Right lobe of liver (tissue), 6 donors: ENCODE measurements at regions not wholly inside any gene's neighbourhood (a gene's known extent, or its start where the extent isn't known, plus 50 kb on each side); places are given as distances from the start of the nearest gene placed in this dataset.

Experiments used
- ATAC-seq, 4 donors: fragments of 200-7000 bp; cut with Tn5 transposase; one replicate each; pipeline ENCODE4 v1.9.1; 2020; ENCODE audit warnings: mild to moderate bottlenecking in 4 of 4, moderate library complexity in 4 of 4
- DNase-seq, 3 donors: peaks; one replicate each; pipeline ENCODE4 v3.0.0-alpha.2; 2020
- H3K27ac ChIP-seq, 3 donors: fragments of 200-600 bp; one replicate each; pipeline ENCODE4 v1.8.0; 2022
- H3K27me3 ChIP-seq, 2 donors: fragments of 200-600 bp; one replicate each; pipeline ENCODE4 v1.8.0; 2022
- H3K36me3 ChIP-seq, 4 donors: fragments of 200-600 bp; sonication (generic) in 1 of 4; one replicate each; pipeline versions ENCODE4 v1.5.1 to v1.8.0; 2017 to 2022; ENCODE audit warnings: control low read depth in 1 of 4
- H3K4me1 ChIP-seq, 4 donors: fragments of 200-600 bp; sonication (generic) in 1 of 4; one replicate each; pipeline versions ENCODE4 v1.5.1 to v1.8.0; 2017 to 2022; ENCODE audit warnings: control low read depth in 1 of 4
- H3K4me3 ChIP-seq, 3 donors: fragments of 200-600 bp; one replicate each; pipeline ENCODE4 v1.8.0; 2022
- H3K9me3 ChIP-seq, 4 donors: fragments of 200-600 bp; sonication (generic) in 1 of 4; one replicate each; pipeline versions ENCODE4 v1.5.1 to v1.8.0; 2017 to 2022; ENCODE audit warnings: control low read depth in 1 of 4
- POLR2A ChIP-seq: fragments of 450-650 bp; IDR thresholded peaks from one replicate; pipeline ENCODE4 v1.6.1; 2017; ENCODE audit warnings: antibody characterized with exemption, mild to moderate bottlenecking
- WGBS: methylation state at CpG from one replicate; pipeline ENCODE4 v1.1.6; 2018; ENCODE audit warnings: low coverage, low lambda C conversion rate; ENCODE audit not compliant: insufficient coverage; ENCODE audit errors: missing lambda C conversion rate; 5-methylcytosine and 5-hydroxymethylcytosine counted together
- intact Hi-C, 2 donors: fragments of 100-400 bp; cut with DNase I; formaldehyde crosslinking; loops; one replicate each; pipeline versions ENCODE4 v1.11.2 to v1.14.1; 2022
- TF ChIP-seq, protein P1 (sequence below), 4 donors: fragments of 200-600 bp in 3 of 4; fragments of 450-650 bp in 1 of 4; IDR thresholded peaks; one replicate each; pipeline versions ENCODE4 v1.5.1 to v1.8.0; 2016 to 2022; ENCODE audit warnings: antibody characterized with exemption in 4 of 4, mild to moderate bottlenecking in 2 of 4
- donor health status: DM: no; HTN: yes; CAD: no.
- donor health status: DM: no; HTN: no; CAD: no.
- donor health status: DM: no; HTN: no; CAD: no.
- donor health status: DM: no; HTN: yes; CAD: no.
- donor health status: DM: no; HTN: yes; CAD: no.

GRCh38 chr1:172956871-172957270, 93.9 kb downstream of the TNFSF18 start:
- TF ChIP-seq, protein P1, sequence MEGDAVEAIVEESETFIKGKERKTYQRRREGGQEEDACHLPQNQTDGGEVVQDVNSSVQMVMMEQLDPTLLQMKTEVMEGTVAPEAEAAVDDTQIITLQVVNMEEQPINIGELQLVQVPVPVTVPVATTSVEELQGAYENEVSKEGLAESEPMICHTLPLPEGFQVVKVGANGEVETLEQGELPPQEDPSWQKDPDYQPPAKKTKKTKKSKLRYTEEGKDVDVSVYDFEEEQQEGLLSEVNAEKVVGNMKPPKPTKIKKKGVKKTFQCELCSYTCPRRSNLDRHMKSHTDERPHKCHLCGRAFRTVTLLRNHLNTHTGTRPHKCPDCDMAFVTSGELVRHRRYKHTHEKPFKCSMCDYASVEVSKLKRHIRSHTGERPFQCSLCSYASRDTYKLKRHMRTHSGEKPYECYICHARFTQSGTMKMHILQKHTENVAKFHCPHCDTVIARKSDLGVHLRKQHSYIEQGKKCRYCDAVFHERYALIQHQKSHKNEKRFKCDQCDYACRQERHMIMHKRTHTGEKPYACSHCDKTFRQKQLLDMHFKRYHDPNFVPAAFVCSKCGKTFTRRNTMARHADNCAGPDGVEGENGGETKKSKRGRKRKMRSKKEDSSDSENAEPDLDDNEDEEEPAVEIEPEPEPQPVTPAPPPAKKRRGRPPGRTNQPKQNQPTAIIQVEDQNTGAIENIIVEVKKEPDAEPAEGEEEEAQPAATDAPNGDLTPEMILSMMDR (IDR thresholded peaks at IDR 0.05), result no peak
- no peak for TF ChIP-seq POLR2A
- ATAC-seq (no peak), DNase-seq (no peak)
- WGBS, result 87% methylated on average over 1 of the region's 1 CpG
- no peaks in the 10 kb centered on the region for H3K9me3 ChIP-seq
- no peaks in the 10 kb centered on the region for H3K27me3 ChIP-seq
- no peaks in the 10 kb centered on the region for H3K36me3 ChIP-seq
- H3K27ac ChIP-seq, result no peak overlapping the region
- no peak overlapping the region for H3K4me3 ChIP-seq
- peaks cover 0 to 10% (median 2%) of the 10 kb centered on the region in 4 donors for H3K4me1 ChIP-seq
- intact Hi-C loops, result no loop called here

DNA sequence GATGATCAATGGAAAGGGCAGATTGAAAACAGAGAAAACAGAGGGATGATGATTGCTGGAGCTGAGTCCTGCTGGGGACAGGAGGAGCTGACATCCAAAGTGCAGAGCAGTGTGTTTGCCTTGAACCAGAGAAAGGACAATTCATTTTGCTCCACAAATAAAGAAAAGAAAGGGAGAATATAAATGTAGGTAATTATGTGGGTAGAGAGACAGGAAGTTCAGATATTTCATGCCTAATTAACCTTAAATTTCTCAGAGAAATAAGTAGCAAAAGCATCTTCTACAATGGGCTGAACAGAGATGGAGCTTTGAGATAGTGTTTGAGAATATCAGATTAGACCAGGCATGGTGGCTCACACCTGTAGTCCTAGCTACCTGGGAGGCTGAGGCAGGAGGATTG, 93.2 kb downstream of the TNFSF18 start:
- H3K4me3 ChIP-seq, result no peak overlapping the region
- H3K27ac ChIP-seq, result no peak overlapping the region
- no peaks in the 10 kb centered on the region for H3K27me3 ChIP-seq
- peaks cover 0 to 10% (median 2%) of the 10 kb centered on the region in 4 donors for H3K4me1 ChIP-seq
- ATAC-seq (no peak), DNase-seq (no peak)
- no peaks in the 10 kb centered on the region for H3K9me3 ChIP-seq
- intact Hi-C loops, result no loop called here
- no peaks in the 10 kb centered on the region for H3K36me3 ChIP-seq
- TF ChIP-seq, protein P1 (IDR thresholded peaks at IDR 0.05), result no peak
- no peak for TF ChIP-seq POLR2A

- Histone ChIP-seq H3K36me3 (no peaks in the 10 kb centered on the region), H3K4me1 (peaks cover 0 to 10% (median 2%) of the 10 kb centered on the region in 4 donors), H3K4me3 (no peak overlapping the region), H3K27me3 (no peaks in the 10 kb centered on the region), H3K27ac (no peak overlapping the region), H3K9me3 (no peaks in the 10 kb centered on the region)
- no peak for DNase-seq
- WGBS, result 49% methylated on average over 2 of the region's 2 CpGs
- TF ChIP-seq POLR2A, result no peak
- TF ChIP-seq, protein P1 (IDR thresholded peaks at IDR 0.05), result no peak
- intact Hi-C loops, result no loop called here
- ATAC-seq, result no peak
Measured at GRCh38 chr1:172959571-172959970, 91.2 kb downstream of the TNFSF18 start.

DNA sequence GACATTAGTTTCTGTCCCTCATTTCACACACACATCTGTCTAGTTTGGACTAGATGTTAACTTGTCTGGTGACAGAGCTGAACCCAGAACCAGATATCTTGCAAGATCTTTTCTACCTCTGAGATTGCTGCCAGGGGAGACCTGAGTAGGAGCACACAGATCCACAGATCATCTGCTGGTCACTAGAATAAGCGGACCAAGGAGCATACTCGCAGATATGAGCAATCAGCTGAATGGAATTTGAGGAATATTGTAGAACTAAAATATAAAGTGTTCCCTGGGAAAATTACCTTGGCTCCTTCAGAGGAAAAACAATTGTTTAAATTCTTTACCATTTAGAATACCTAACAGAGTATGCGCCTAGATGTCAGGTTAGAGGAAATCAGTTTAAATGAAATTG, 90.7 kb downstream of the TNFSF18 start:
- TF ChIP-seq POLR2A, result no peak
- TF ChIP-seq, protein P1 (IDR thresholded peaks at IDR 0.05), result no peak
- Histone ChIP-seq H3K27ac (no peak overlapping the region), H3K4me3 (no peak overlapping the region), H3K4me1 (peaks cover 0 to 10% (median 2%) of the 10 kb centered on the region in 4 donors), H3K36me3 (no peaks in the 10 kb centered on the region), H3K27me3 (no peaks in the 10 kb centered on the region), H3K9me3 (no peaks in the 10 kb centered on the region)
- intact Hi-C loops, result no loop called here
- no peak for DNase-seq
- WGBS, result 90% methylated on average over 3 of the region's 3 CpGs
- no peak for ATAC-seq
